A549 (cell line): ENCODE measurements at regions not wholly inside any gene's neighbourhood (a gene's known extent, or its start where the extent isn't known, plus 50 kb on each side); places are given as distances from the start of the nearest gene placed in this dataset.

Experiments used
- CTCF ChIP-seq: fragments of >200 bp; sonication (Bioruptor Twin); formaldehyde crosslinking; IDR thresholded peaks from 3 replicates; pipeline ENCODE4 v1.5.1; 2016
- FOSL2 ChIP-seq, 2 experiments: fragments of 450-650 bp in 1 of 2; fragments of >200 bp in 1 of 2; sonication (Bioruptor Twin) in 1 of 2; formaldehyde crosslinking; IDR thresholded peaks; 2 replicates each; pipeline versions ENCODE4 v1.5.0 to v1.6.1; 2016 to 2020; ENCODE audit warnings: mild to moderate bottlenecking in 1 of 2, moderate library complexity in 1 of 2
- HDAC2 ChIP-seq: fragments of 200-600 bp; sonication (generic); IDR thresholded peaks from 2 replicates; pipeline ENCODE4 v1.6.1; 2016
- JUNB ChIP-seq: fragments of >200 bp; sonication (Bioruptor Twin); formaldehyde crosslinking; IDR thresholded peaks from 2 replicates; pipeline ENCODE4 v1.6.1; 2016
- MAX ChIP-seq: IDR thresholded peaks from 2 replicates; pipeline ENCODE4 v1.6.1; 2012
- MAZ ChIP-seq: fragments of 150-350 bp; IDR thresholded peaks from 2 replicates; pipeline ENCODE4 v1.6.1; 2014; ENCODE audit warnings: antibody characterized with exemption, low read depth, low read length, borderline replicate concordance
- PBX3 ChIP-seq: IDR thresholded peaks from 2 replicates; pipeline ENCODE4 v1.6.1; 2012
- POLR2A ChIP-seq: IDR thresholded peaks from 2 replicates; pipeline ENCODE4 v1.6.1; 2012; ENCODE audit warnings: mild to moderate bottlenecking, low read length
- POLR2AphosphoS2 ChIP-seq: conservative IDR thresholded peaks from 2 replicates; pipeline ENCODE4 v1.6.1; 2012; ENCODE audit warnings: low read length, improper control_type of control experiment, inconsistent platforms
- RAD21 ChIP-seq, 2 experiments: fragments of >200 bp in 1 of 2; sonication (Bioruptor Twin) in 1 of 2; formaldehyde crosslinking in 1 of 2; IDR thresholded peaks in 1 of 2; conservative IDR thresholded peaks in 1 of 2; 2 replicates in 1 of 2; 3 replicates in 1 of 2; pipeline ENCODE4 v1.6.1; 2012 to 2018; ENCODE audit warnings: inconsistent platforms in 1 of 2
- TP53 ChIP-seq: fragments of 250-450 bp; sonication (Bioruptor Pico); IDR thresholded peaks from 2 replicates; pipeline ENCODE4 v1.5.0; 2021; ENCODE audit warnings: mild to moderate bottlenecking, moderate library complexity

- no peak for TF ChIP-seq POLR2A
- peak; percentile 81 for TF ChIP-seq CTCF
- TF ChIP-seq FOSL2 (IDR thresholded peaks at IDR 0.05) = no peak
- no peak for TF ChIP-seq FOSL2 (CRISPR knock-in tag; IDR thresholded peaks at IDR 0.05)
- no peak for TF ChIP-seq MAZ
- TF ChIP-seq HDAC2 = no peak
- TF ChIP-seq RAD21 (conservative IDR thresholded peaks at IDR 0.05 in 1 of 2, IDR thresholded peaks at IDR 0.05 in 1 of 2) = peak; percentile 81 to 86
- no peak for TF ChIP-seq JUNB
- no peak for TF ChIP-seq TP53 (CRISPR knock-in tag)
- TF ChIP-seq MAX = no peak
- TF ChIP-seq PBX3 = no peak
- no peak for TF ChIP-seq POLR2AphosphoS2
These were observed 161.9 kb downstream of the SH2D4B start for GRCh38 chr10:80699602-80700039.
